ENCODE measurements at regions not wholly inside any gene's neighbourhood (a gene's known extent, or its start where the extent isn't known, plus 50 kb on each side); places are given as distances from the start of the nearest gene placed in this dataset.
"Not testable (repeated sequence)": the region's sequence is repeated elsewhere in the genome, so short reads cannot be mapped to it uniquely, and the experiment has no call there.

DNA sequence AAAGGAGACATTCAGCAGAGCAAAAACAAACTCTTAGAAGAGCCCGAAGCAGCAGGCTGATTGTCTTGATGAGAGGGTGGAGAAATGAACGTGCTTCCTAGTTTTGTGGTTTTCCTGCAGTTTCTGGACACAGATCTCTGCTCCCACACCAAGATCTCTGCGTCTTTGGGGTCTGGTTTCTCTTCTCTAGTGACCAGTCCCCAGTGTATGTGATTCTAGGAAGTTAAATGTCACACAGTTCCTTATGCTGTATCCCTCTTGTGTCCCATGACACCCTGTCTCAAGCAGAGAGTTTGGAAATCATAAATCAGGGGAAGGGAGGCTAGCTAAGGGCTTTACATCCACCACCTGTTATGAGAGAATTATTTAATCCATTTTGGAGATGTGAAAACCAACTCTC lies 55.4 kb upstream of the KLF14 start:
- no peak for DNase-seq (ENCODE audit: insufficient read length, low spot score)
- FAIRE-seq, result no peak
- no peak for TF ChIP-seq PAX5 (IDR thresholded peaks at IDR 0.05; ENCODE audit: insufficient read depth, low read length, severe bottlenecking)
- TF ChIP-seq SPI1 (IDR thresholded peaks at IDR 0.05; ENCODE audit: low read depth, low read length), result no peak
- TF ChIP-seq POLR2A (IDR thresholded peaks at IDR 0.05; ENCODE audit: low read depth, low read length), result no peak
- TF ChIP-seq POLR2AphosphoS5 (IDR thresholded peaks at IDR 0.05; ENCODE audit: low read depth, low read length), result no peak
- TF ChIP-seq POU2F2 (IDR thresholded peaks at IDR 0.05; ENCODE audit: low read depth, low read length), result no peak
- TF ChIP-seq TAF1 (IDR thresholded peaks at IDR 0.05; ENCODE audit: low read depth, low read length), result no peak

GRCh38 chr7:130791746-130792145 lies 57.7 kb upstream of the KLF14 start:
- FAIRE-seq, result no peak
- no peak for TF ChIP-seq POLR2AphosphoS5 (IDR thresholded peaks at IDR 0.05; ENCODE audit: low read depth, low read length)
- no peak for TF ChIP-seq POU2F2 (IDR thresholded peaks at IDR 0.05; ENCODE audit: low read depth, low read length)
- no peak for TF ChIP-seq POLR2A (IDR thresholded peaks at IDR 0.05; ENCODE audit: low read depth, low read length)
- TF ChIP-seq SPI1 (IDR thresholded peaks at IDR 0.05; ENCODE audit: low read depth, low read length), result no peak
- TF ChIP-seq PAX5 (IDR thresholded peaks at IDR 0.05; ENCODE audit: insufficient read depth, low read length, severe bottlenecking), result no peak
- TF ChIP-seq TAF1 (IDR thresholded peaks at IDR 0.05; ENCODE audit: low read depth, low read length), result no peak
- no peak for DNase-seq (ENCODE audit: insufficient read length, low spot score)

- TF ChIP-seq TAF1 (IDR thresholded peaks at IDR 0.05; ENCODE audit: low read depth, low read length), result no peak
- no peak for TF ChIP-seq POLR2AphosphoS5 (IDR thresholded peaks at IDR 0.05; ENCODE audit: low read depth, low read length)
- TF ChIP-seq SPI1 (IDR thresholded peaks at IDR 0.05; ENCODE audit: low read depth, low read length), result no peak
- no peak for TF ChIP-seq POLR2A (IDR thresholded peaks at IDR 0.05; ENCODE audit: low read depth, low read length)
- TF ChIP-seq PAX5 (IDR thresholded peaks at IDR 0.05; ENCODE audit: insufficient read depth, low read length, severe bottlenecking), result no peak
- no peak for FAIRE-seq
- DNase-seq (ENCODE audit: insufficient read length, low spot score), result no peak
Measured at GRCh38 chr7:130793855-130794618, 60.0 kb upstream of the KLF14 start.

- no peak for DNase-seq (ENCODE audit: insufficient read length, low spot score)
- FAIRE-seq, result no peak
- no peak for TF ChIP-seq TAF1 (IDR thresholded peaks at IDR 0.05; ENCODE audit: low read depth, low read length)
- TF ChIP-seq POLR2A (IDR thresholded peaks at IDR 0.05; ENCODE audit: low read depth, low read length), result no peak
- TF ChIP-seq SPI1 (IDR thresholded peaks at IDR 0.05; ENCODE audit: low read depth, low read length), result no peak
- TF ChIP-seq POU2F2 (IDR thresholded peaks at IDR 0.05; ENCODE audit: low read depth, low read length), result no peak
- no peak for TF ChIP-seq POLR2AphosphoS5 (IDR thresholded peaks at IDR 0.05; ENCODE audit: low read depth, low read length)
- no peak for TF ChIP-seq PAX5 (IDR thresholded peaks at IDR 0.05; ENCODE audit: insufficient read depth, low read length, severe bottlenecking)
Measured at GRCh38 chr7:130794619-130794922, 60.6 kb upstream of the KLF14 start.

- DNase-seq (ENCODE audit: insufficient read length, low spot score); FAIRE-seq: not testable (repeated sequence)
Measured at GRCh38 chr7:130796425-130796824, 62.4 kb upstream of the KLF14 start.

- TF ChIP-seq PAX5 (IDR thresholded peaks at IDR 0.05; ENCODE audit: insufficient read depth, low read length, severe bottlenecking) (no peak), POLR2A (IDR thresholded peaks at IDR 0.05; ENCODE audit: low read depth, low read length) (no peak), POLR2AphosphoS5 (IDR thresholded peaks at IDR 0.05; ENCODE audit: low read depth, low read length) (no peak), SPI1 (IDR thresholded peaks at IDR 0.05; ENCODE audit: low read depth, low read length) (no peak), TAF1 (IDR thresholded peaks at IDR 0.05; ENCODE audit: low read depth, low read length) (no peak), POU2F2 (IDR thresholded peaks at IDR 0.05; ENCODE audit: low read depth, low read length) (no peak)
- no peak for DNase-seq (ENCODE audit: insufficient read length, low spot score)
- no peak for FAIRE-seq
Measured at GRCh38 chr7:130803127-130803526, 69.1 kb upstream of the KLF14 start.

DNA sequence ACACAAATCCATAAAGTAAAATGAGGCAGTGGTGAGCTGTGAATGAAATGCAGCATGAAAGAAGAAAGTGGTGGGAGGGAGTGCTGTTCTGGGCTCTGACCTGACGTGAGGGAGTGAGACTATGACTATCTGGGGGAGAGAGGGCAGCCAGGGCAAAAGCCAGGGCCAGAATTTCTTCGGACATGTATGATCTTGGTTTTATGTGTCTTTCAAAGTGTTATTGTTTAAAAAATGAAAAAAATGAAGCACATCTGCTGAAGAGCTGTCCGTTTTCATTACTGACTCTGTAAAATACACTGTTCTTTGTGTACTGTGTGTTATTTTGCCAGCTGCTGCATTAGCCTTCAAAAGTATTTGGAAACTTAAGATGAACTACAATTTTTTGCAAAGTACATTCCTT lies 70.2 kb upstream of the KLF14 start:
- FAIRE-seq (no peak), DNase-seq (ENCODE audit: insufficient read length, low spot score) (no peak)
- no peak for TF ChIP-seq POLR2A (IDR thresholded peaks at IDR 0.05; ENCODE audit: low read depth, low read length)
- TF ChIP-seq POU2F2 (IDR thresholded peaks at IDR 0.05; ENCODE audit: low read depth, low read length), result no peak
- TF ChIP-seq POLR2AphosphoS5 (IDR thresholded peaks at IDR 0.05; ENCODE audit: low read depth, low read length), result no peak
- no peak for TF ChIP-seq TAF1 (IDR thresholded peaks at IDR 0.05; ENCODE audit: low read depth, low read length)
- no peak for TF ChIP-seq PAX5 (IDR thresholded peaks at IDR 0.05; ENCODE audit: insufficient read depth, low read length, severe bottlenecking)
- no peak for TF ChIP-seq SPI1 (IDR thresholded peaks at IDR 0.05; ENCODE audit: low read depth, low read length)

- not testable (repeated sequence) for FAIRE-seq; DNase-seq (ENCODE audit: insufficient read length, low spot score)
Measured at GRCh38 chr7:130812819-130813218, 78.8 kb upstream of the KLF14 start.

GRCh38 chr7:130814778-130815335 lies 80.8 kb upstream of the KLF14 start:
- no peak for FAIRE-seq
- no peak for DNase-seq (ENCODE audit: insufficient read length, low spot score)
- TF ChIP-seq TAF1 (IDR thresholded peaks at IDR 0.05; ENCODE audit: low read depth, low read length) (no peak), POLR2A (IDR thresholded peaks at IDR 0.05; ENCODE audit: low read depth, low read length) (no peak), SPI1 (IDR thresholded peaks at IDR 0.05; ENCODE audit: low read depth, low read length) (no peak), PAX5 (IDR thresholded peaks at IDR 0.05; ENCODE audit: insufficient read depth, low read length, severe bottlenecking) (no peak), POU2F2 (IDR thresholded peaks at IDR 0.05; ENCODE audit: low read depth, low read length) (no peak), POLR2AphosphoS5 (IDR thresholded peaks at IDR 0.05; ENCODE audit: low read depth, low read length) (no peak)

DNA sequence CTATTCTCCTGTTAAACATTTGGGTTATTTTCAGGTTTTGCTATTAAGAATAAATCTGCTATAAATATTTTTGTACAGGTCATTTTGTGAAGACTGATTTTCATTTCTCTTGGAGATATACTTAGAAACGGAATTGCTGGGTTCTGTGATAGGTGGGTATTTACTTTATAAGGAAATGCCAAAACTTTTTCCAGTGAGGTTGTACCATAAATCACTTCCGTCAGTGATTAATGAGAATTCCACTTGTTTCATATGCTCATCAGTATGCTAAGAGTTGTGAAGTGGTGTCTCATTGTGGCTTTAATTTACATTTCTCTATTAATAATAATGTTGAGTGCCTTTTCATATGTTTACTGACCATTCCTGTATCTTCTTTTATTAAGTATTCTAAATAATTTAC lies 84.0 kb upstream of the KLF14 start:
- TF ChIP-seq TAF1 (IDR thresholded peaks at IDR 0.05; ENCODE audit: low read depth, low read length), result no peak
- TF ChIP-seq PAX5 (IDR thresholded peaks at IDR 0.05; ENCODE audit: insufficient read depth, low read length, severe bottlenecking), result no peak
- TF ChIP-seq POLR2A (IDR thresholded peaks at IDR 0.05; ENCODE audit: low read depth, low read length), result no peak
- TF ChIP-seq POU2F2 (IDR thresholded peaks at IDR 0.05; ENCODE audit: low read depth, low read length), result no peak
- TF ChIP-seq POLR2AphosphoS5 (IDR thresholded peaks at IDR 0.05; ENCODE audit: low read depth, low read length), result no peak
- TF ChIP-seq SPI1 (IDR thresholded peaks at IDR 0.05; ENCODE audit: low read depth, low read length), result no peak
- FAIRE-seq (no peak), DNase-seq (ENCODE audit: insufficient read length, low spot score) (no peak)
